SU-DHL-6 (cell line): ENCODE measurements at regions not wholly inside any gene's neighbourhood (a gene's known extent, or its start where the extent isn't known, plus 50 kb on each side); places are given as distances from the start of the nearest gene placed in this dataset.

ENCODE experiments used
- H2AFZ ChIP-seq: fragments of 200-600 bp; sonication (generic); 2 replicates; pipeline ENCODE4 v1.6.1; 2014; ENCODE audit warnings: low read depth, mild to moderate bottlenecking, moderate library complexity, mixed read lengths, antibody characterized with exemption, low read length; ENCODE audit not compliant: severe bottlenecking
- H3F3A ChIP-seq: fragments of 200-600 bp; shearing (Covaris generic); 2 replicates; pipeline ENCODE4 v1.6.0; 2016; ENCODE audit warnings: antibody characterized with exemption, mild to moderate bottlenecking; ENCODE audit not compliant: insufficient read depth
- H3K27ac ChIP-seq: fragments of 200-600 bp; sonication (generic); 2 replicates; pipeline ENCODE4 v1.5.1; 2016; ENCODE audit warnings: low read depth, mild to moderate bottlenecking, low read length, moderate library complexity, mixed read lengths
- H3K27me3 ChIP-seq: fragments of 200-600 bp; sonication (generic), shearing (Covaris generic); 2 replicates; pipeline ENCODE4 v1.6.0; 2014; ENCODE audit warnings: mild to moderate bottlenecking, low read length
- H3K36me3 ChIP-seq: fragments of 200-600 bp; sonication (generic); 2 replicates; pipeline ENCODE4 v1.6.1; 2014; ENCODE audit warnings: mild to moderate bottlenecking, low read length, mixed read lengths
- H3K4me2 ChIP-seq: fragments of 300-600, 200-600 bp; shearing (Covaris generic), sonication (generic); 2 replicates; pipeline ENCODE4 v1.6.0; 2014; ENCODE audit warnings: low read length, low read depth, mild to moderate bottlenecking; ENCODE audit not compliant: poor library complexity, severe bottlenecking
- H3K4me3 ChIP-seq: fragments of 200-600 bp; sonication (generic); 2 replicates; pipeline ENCODE4 v1.5.1; 2014; ENCODE audit warnings: antibody characterized with exemption, low read length, mild to moderate bottlenecking, mixed read lengths; ENCODE audit not compliant: insufficient read depth, poor library complexity, severe bottlenecking
- H3K79me2 ChIP-seq: fragments of 200-600 bp; sonication (generic); 2 replicates; pipeline ENCODE4 v1.6.1; 2014; ENCODE audit warnings: mild to moderate bottlenecking, low read length, moderate library complexity; ENCODE audit not compliant: insufficient read depth
- H3K9ac ChIP-seq: fragments of 200-600 bp; sonication (generic); 2 replicates; pipeline ENCODE4 v1.7.0; 2014; ENCODE audit warnings: mild to moderate bottlenecking, low read length
- H3K9me2 ChIP-seq: fragments of 200-600 bp; sonication (generic); replicated peaks from 2 replicates; pipeline ENCODE4 v1.6.1; 2014; ENCODE audit warnings: low read length; ENCODE audit not compliant: insufficient read depth
- H3K9me3 ChIP-seq: fragments of 200-600 bp; sonication (generic); 2 replicates; pipeline ENCODE4 v1.6.1; 2014; ENCODE audit warnings: low read length, mixed read lengths; ENCODE audit not compliant: insufficient read depth
- H4K20me1 ChIP-seq: fragments of 200-600 bp; sonication (generic); 2 replicates; pipeline ENCODE4 v1.6.1; 2014; ENCODE audit warnings: low read depth, mild to moderate bottlenecking, antibody characterized with exemption, low read length, moderate library complexity, mixed read lengths
- CTCF ChIP-seq: fragments of 200-600 bp; sonication (generic); IDR thresholded peaks from one replicate; pipeline ENCODE4 v1.5.1; 2017; ENCODE audit warnings: antibody characterized with exemption, mild to moderate bottlenecking, low read length, moderate library complexity; ENCODE audit not compliant: insufficient read depth, poor library complexity, severe bottlenecking
- EZH2phosphoT487 ChIP-seq: fragments of 200-600 bp; sonication (generic), shearing (Covaris generic); conservative IDR thresholded peaks from 2 replicates; pipeline ENCODE4 v1.6.1; 2018; ENCODE audit warnings: mild to moderate bottlenecking, antibody characterized with exemption, low read length, moderate library complexity, mixed read lengths

- TF ChIP-seq CTCF (no peak), EZH2phosphoT487 (no peak)
- no peaks in the 10 kb centered on the region for H3K9me2 ChIP-seq
- H3K9me3 ChIP-seq = no peaks in the 10 kb centered on the region
These were observed 247.5 kb upstream of the TSHZ3 start for GRCh38 chr19:31596751-31597150.

GRCh38 chr19:31597616-31598015, 248.4 kb upstream of the TSHZ3 start:
- TF ChIP-seq CTCF (no peak), EZH2phosphoT487 (no peak)
- no peak overlapping the region for H2AFZ ChIP-seq
- H3K36me3 ChIP-seq = no peaks in the 10 kb centered on the region
- H3K4me3 ChIP-seq = no peak overlapping the region
- H3K9me3 ChIP-seq = no peaks in the 10 kb centered on the region
- H3K27me3 ChIP-seq = no peaks in the 10 kb centered on the region
- H3K9ac ChIP-seq = no peak overlapping the region
- no peaks in the 10 kb centered on the region for H3K9me2 ChIP-seq
- H4K20me1 ChIP-seq = no peaks in the 10 kb centered on the region
- H3K27ac ChIP-seq = no peak overlapping the region
- no peak overlapping the region for H3K4me2 ChIP-seq
- no peaks in the 10 kb centered on the region for H3K79me2 ChIP-seq
- no peaks in the 10 kb centered on the region for H3F3A ChIP-seq

More at GRCh38 chr19:31596751-31597150, 247.5 kb upstream of the TSHZ3 start:
- Histone ChIP-seq H3K79me2 (no peaks in the 10 kb centered on the region), H3K27me3 (no peaks in the 10 kb centered on the region), H3K9ac (no peak overlapping the region), H3K4me3 (no peak overlapping the region), H2AFZ (no peak overlapping the region), H3K36me3 (no peaks in the 10 kb centered on the region), H3K4me2 (no peak overlapping the region), H4K20me1 (no peaks in the 10 kb centered on the region), H3K27ac (no peak overlapping the region), H3F3A (no peaks in the 10 kb centered on the region)

GRCh38 chr19:31598730-31599238, 249.5 kb upstream of the TSHZ3 start:
- Histone ChIP-seq H3K79me2 (no peaks in the 10 kb centered on the region), H3K9ac (no peak overlapping the region), H4K20me1 (no peaks in the 10 kb centered on the region), H2AFZ (no peak overlapping the region), H3K27ac (no peak overlapping the region), H3K36me3 (no peaks in the 10 kb centered on the region), H3F3A (no peaks in the 10 kb centered on the region), H3K4me3 (no peak overlapping the region), H3K27me3 (no peaks in the 10 kb centered on the region), H3K9me3 (no peaks in the 10 kb centered on the region), H3K9me2 (no peaks in the 10 kb centered on the region), H3K4me2 (no peak overlapping the region)
- TF ChIP-seq CTCF = no peak
- TF ChIP-seq EZH2phosphoT487 = no peak
